ENCODE measurements at regions not wholly inside any gene's neighbourhood (a gene's known extent, or its start where the extent isn't known, plus 50 kb on each side); places are given as distances from the start of the nearest gene placed in this dataset.
"Not testable (repeated sequence)": the region's sequence is repeated elsewhere in the genome, so short reads cannot be mapped to it uniquely, and the experiment has no call there.

GRCh38 chr6:167217073-167217472, 59.3 kb upstream of the GPR31 start:
- not testable (repeated sequence) for TF ChIP-seq CTCF (conservative IDR thresholded peaks at IDR 0.05; ENCODE audit: low read depth, low read length); EZH2 (IDR thresholded peaks at IDR 0.05; ENCODE audit: borderline replicate concordance, low read depth, low read length, poor library complexity, severe bottlenecking)
